NCI-H2081 (cell line): ENCODE measurements at regions not wholly inside any gene's neighbourhood (a gene's known extent, or its start where the extent isn't known, plus 50 kb on each side); places are given as distances from the start of the nearest gene placed in this dataset.
A peak's percentile ranks its signal among the peaks of the same experiment; 100 is the strongest.
"Not testable (repeated sequence)": the region's sequence is repeated elsewhere in the genome, so short reads cannot be mapped to it uniquely, and the experiment has no call there.

ENCODE experiments used
- DNase-seq, 2 experiments: peaks; one replicate each; lab custom pipeline; 2025; lab: John Stamatoyannopoulos, UW

- no peak for DNase-seq
These were observed 304.5 kb downstream of the CCSER2 start for GRCh38 chr10:84632866-84633265.

GRCh38 chr10:84634636-84635035 is 306.2 kb downstream of the CCSER2 start:
- DNase-seq, result no peak

GRCh38 chr10:84650628-84651027 is 322.2 kb downstream of the CCSER2 start:
- not testable (repeated sequence) for DNase-seq

- peak in 1 of 2 experiments; percentile 8 for DNase-seq
These were observed 326.3 kb downstream of the CCSER2 start for GRCh38 chr10:84654671-84655070.

GRCh38 chr10:84659027-84659426 is 330.6 kb downstream of the CCSER2 start:
- DNase-seq, result no peak

- DNase-seq, result no peak
These were observed 331.4 kb downstream of the CCSER2 start for GRCh38 chr10:84659497-84660439.

- no peak for DNase-seq
These were observed 332.2 kb downstream of the CCSER2 start for GRCh38 chr10:84660450-84661159.

GRCh38 chr10:84665211-84665610 is 336.8 kb downstream of the CCSER2 start:
- DNase-seq, result no peak

GRCh38 chr10:84665883-84666463 is 337.6 kb downstream of the CCSER2 start:
- DNase-seq, result no peak

GRCh38 chr10:84668186-84668763 is 339.9 kb downstream of the CCSER2 start:
- DNase-seq, result peak in 1 of 2 experiments; percentile 1

GRCh38 chr10:84675060-84675459 is 346.7 kb downstream of the CCSER2 start:
- DNase-seq, result no peak

GRCh38 chr10:84676536-84676935 is 348.1 kb downstream of the CCSER2 start:
- no peak for DNase-seq

GRCh38 chr10:84681781-84682180 is 353.4 kb downstream of the CCSER2 start:
- no peak for DNase-seq

GRCh38 chr10:84683550-84683949 is 355.2 kb downstream of the CCSER2 start:
- DNase-seq, result no peak

- DNase-seq, result no peak
These were observed 355.8 kb downstream of the CCSER2 start for GRCh38 chr10:84683980-84684740.

GRCh38 chr10:84685047-84685660 is 356.8 kb downstream of the CCSER2 start:
- no peak for DNase-seq

GRCh38 chr10:84693006-84693405 is 364.6 kb downstream of the CCSER2 start:
- DNase-seq, result no peak

- no peak for DNase-seq
These were observed 367.5 kb downstream of the CCSER2 start for GRCh38 chr10:84695902-84696301.

- no peak for DNase-seq
These were observed 368.2 kb downstream of the CCSER2 start for GRCh38 chr10:84696610-84697009.

GRCh38 chr10:84698989-84699388 is 370.6 kb downstream of the CCSER2 start:
- no peak for DNase-seq
